Cardiac fibroblast (primary cell): ENCODE measurements at regions not wholly inside any gene's neighbourhood (a gene's known extent, or its start where the extent isn't known, plus 50 kb on each side); places are given as distances from the start of the nearest gene placed in this dataset.

Source experiments
- DNase-seq, 2 donors: peaks; one replicate each; pipeline versions ENCODE4 v3.0.0 to v3.0.0-alpha.2; 2010; ENCODE audit warnings: low read depth in 2 of 2
- H3K4me3 ChIP-seq, 2 donors: replicated peaks in 1 of 2; 1 replicate in 1 of 2; 2 replicates in 1 of 2; pipeline ENCODE4 v1.5.1; 2011; ENCODE audit warnings: low read depth in 2 of 2, low read length in 2 of 2, mild to moderate bottlenecking in 2 of 2, moderate library complexity in 1 of 2
- CTCF ChIP-seq: IDR thresholded peaks from one replicate; pipeline ENCODE4 v1.5.1; 2011; ENCODE audit warnings: low read depth, mild to moderate bottlenecking, low read length, inconsistent platforms

- H3K4me3 ChIP-seq: no peak overlapping the region
- no peak for DNase-seq
- no peak for TF ChIP-seq CTCF
These were observed 370.7 kb upstream of the C1orf174 start for GRCh38 chr1:4270651-4271337.

- no peak for DNase-seq
- no peak for TF ChIP-seq CTCF
These were observed 371.4 kb upstream of the C1orf174 start for GRCh38 chr1:4271338-4271998.

GRCh38 chr1:4272568-4272967, 372.5 kb upstream of the C1orf174 start:
- no peak for DNase-seq
- no peak overlapping the region for H3K4me3 ChIP-seq
- no peak for TF ChIP-seq CTCF

More at GRCh38 chr1:4271338-4271998, 371.4 kb upstream of the C1orf174 start:
- no peak overlapping the region for H3K4me3 ChIP-seq

- no peak for DNase-seq
- no peak overlapping the region for H3K4me3 ChIP-seq
- TF ChIP-seq CTCF: no peak
These were observed 373.2 kb upstream of the C1orf174 start for GRCh38 chr1:4273243-4273642.

GRCh38 chr1:4273747-4274146, 373.7 kb upstream of the C1orf174 start:
- H3K4me3 ChIP-seq: no peak overlapping the region
- DNase-seq: no peak
- no peak for TF ChIP-seq CTCF

GRCh38 chr1:4275083-4275482, 375.0 kb upstream of the C1orf174 start:
- TF ChIP-seq CTCF: no peak
- no peak overlapping the region for H3K4me3 ChIP-seq
- DNase-seq: no peak
